Upper lobe of right lung (tissue), 1 donor: ENCODE measurements at regions not wholly inside any gene's neighbourhood (a gene's known extent, or its start where the extent isn't known, plus 50 kb on each side); places are given as distances from the start of the nearest gene placed in this dataset.

Experiments
- ATAC-seq: fragments of 200-7000 bp; cut with Tn5 transposase; one replicate; pipeline ENCODE4 v1.9.1; 2020; ENCODE audit warnings: mild to moderate bottlenecking, moderate library complexity
- DNase-seq: peaks from one replicate; pipeline ENCODE4 v3.0.0-alpha.2; 2020
- H3K27ac ChIP-seq: fragments of 200-600 bp; one replicate; pipeline ENCODE4 v1.8.0; 2022
- H3K27me3 ChIP-seq: fragments of 200-600 bp; one replicate; pipeline ENCODE4 v1.8.0; 2022; ENCODE audit warnings: mild to moderate bottlenecking
- H3K36me3 ChIP-seq: fragments of 200-600 bp; one replicate; pipeline ENCODE4 v1.8.0; 2022
- H3K4me1 ChIP-seq: fragments of 200-600 bp; one replicate; pipeline ENCODE4 v1.8.0; 2022
- H3K4me3 ChIP-seq: fragments of 200-600 bp; one replicate; pipeline ENCODE4 v1.8.0; 2022; ENCODE audit warnings: mild to moderate bottlenecking
- H3K9me3 ChIP-seq: fragments of 200-600 bp; one replicate; pipeline ENCODE4 v1.8.0; 2022
- intact Hi-C: fragments of 100-400 bp; cut with DNase I; formaldehyde crosslinking; loops from one replicate; pipeline ENCODE4 v1.11.0; 2022
- TF ChIP-seq, protein P1 (sequence below): fragments of 200-600 bp; IDR thresholded peaks from one replicate; pipeline ENCODE4 v1.8.0; 2022; ENCODE audit warnings: antibody characterized with exemption
- donor health status: DM: no; HTN: yes; CAD: no; lungs with severe emphysema.

DNA sequence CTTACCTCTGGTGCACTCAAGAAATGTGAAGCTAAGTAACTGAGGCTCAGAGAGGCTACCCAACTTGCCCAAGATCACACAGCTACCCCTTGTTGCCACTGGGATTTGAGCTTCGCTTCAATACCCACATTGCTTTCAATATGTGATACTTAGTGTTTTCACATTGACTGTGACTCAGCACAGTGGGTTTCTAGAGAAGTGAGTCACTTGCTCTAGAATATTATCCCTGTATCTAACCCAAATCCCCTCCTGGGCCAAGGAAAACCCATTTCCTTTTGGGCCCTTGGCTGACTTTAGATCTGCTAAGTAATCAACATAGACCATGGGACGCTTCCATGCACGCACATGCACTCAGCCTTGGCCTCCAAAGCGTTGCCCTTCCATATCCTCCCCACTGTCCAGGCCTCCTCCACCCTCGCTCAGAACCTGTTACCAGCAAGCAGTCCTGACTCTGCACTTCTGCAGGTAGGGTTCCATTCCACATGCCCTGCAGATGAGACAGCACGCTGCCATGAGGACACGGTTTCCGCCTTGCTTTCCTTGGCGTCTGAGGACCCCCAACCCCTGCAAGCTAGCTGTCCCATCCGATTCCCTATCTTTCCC lies 87.7 kb upstream of the CHST15 start:
- H3K36me3 ChIP-seq: no peaks in the 10 kb centered on the region
- no peak overlapping the region for H3K4me3 ChIP-seq
- TF ChIP-seq, protein P1, sequence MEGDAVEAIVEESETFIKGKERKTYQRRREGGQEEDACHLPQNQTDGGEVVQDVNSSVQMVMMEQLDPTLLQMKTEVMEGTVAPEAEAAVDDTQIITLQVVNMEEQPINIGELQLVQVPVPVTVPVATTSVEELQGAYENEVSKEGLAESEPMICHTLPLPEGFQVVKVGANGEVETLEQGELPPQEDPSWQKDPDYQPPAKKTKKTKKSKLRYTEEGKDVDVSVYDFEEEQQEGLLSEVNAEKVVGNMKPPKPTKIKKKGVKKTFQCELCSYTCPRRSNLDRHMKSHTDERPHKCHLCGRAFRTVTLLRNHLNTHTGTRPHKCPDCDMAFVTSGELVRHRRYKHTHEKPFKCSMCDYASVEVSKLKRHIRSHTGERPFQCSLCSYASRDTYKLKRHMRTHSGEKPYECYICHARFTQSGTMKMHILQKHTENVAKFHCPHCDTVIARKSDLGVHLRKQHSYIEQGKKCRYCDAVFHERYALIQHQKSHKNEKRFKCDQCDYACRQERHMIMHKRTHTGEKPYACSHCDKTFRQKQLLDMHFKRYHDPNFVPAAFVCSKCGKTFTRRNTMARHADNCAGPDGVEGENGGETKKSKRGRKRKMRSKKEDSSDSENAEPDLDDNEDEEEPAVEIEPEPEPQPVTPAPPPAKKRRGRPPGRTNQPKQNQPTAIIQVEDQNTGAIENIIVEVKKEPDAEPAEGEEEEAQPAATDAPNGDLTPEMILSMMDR: no peak
- no peak for ATAC-seq
- H3K27ac ChIP-seq: no peak overlapping the region
- H3K4me1 ChIP-seq: no peaks in the 10 kb centered on the region
- intact Hi-C loops: no loop called here
- no peaks in the 10 kb centered on the region for H3K27me3 ChIP-seq
- DNase-seq: no peak
- H3K9me3 ChIP-seq: no peaks in the 10 kb centered on the region

DNA sequence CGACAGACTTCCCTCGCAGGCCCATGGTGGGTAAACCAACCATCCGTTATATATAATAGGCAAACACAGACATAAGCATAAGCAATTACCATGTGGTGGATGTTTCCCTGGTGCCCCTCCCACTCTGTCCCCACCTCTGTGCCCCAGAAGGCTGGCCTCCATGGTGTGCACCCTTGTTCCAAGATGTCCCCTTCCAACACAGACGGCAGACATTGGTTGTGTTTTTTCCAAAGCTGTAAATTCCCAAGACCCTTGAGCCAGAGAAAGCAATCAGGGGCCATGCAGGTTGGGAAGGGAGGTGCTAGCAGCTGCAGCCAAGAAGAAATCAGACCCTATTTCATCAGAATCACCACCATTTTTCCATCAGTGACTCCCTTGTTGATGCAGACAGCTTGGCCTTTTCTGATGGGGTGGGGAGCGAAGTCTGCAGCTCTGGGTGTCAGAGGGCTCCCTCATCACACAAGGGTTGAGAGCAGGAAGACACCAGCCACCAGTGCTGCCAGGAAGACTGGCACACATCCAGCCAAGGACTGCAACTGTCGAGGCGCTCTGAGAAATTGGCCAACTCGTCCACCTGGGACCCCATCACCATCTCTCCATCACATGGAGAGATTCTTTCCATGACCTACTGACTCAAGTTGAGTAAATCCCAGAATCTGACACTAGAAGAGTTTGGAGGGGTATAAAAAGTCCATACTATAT lies 86.8 kb upstream of the CHST15 start:
- H3K36me3 ChIP-seq: no peaks in the 10 kb centered on the region
- H3K27ac ChIP-seq: no peak overlapping the region
- no peaks in the 10 kb centered on the region for H3K27me3 ChIP-seq
- H3K4me1 ChIP-seq: no peaks in the 10 kb centered on the region
- ATAC-seq (no peak), DNase-seq (no peak)
- no peak overlapping the region for H3K4me3 ChIP-seq
- H3K9me3 ChIP-seq: no peaks in the 10 kb centered on the region
- TF ChIP-seq, protein P1: no peak
- intact Hi-C loops: no loop called here

DNA sequence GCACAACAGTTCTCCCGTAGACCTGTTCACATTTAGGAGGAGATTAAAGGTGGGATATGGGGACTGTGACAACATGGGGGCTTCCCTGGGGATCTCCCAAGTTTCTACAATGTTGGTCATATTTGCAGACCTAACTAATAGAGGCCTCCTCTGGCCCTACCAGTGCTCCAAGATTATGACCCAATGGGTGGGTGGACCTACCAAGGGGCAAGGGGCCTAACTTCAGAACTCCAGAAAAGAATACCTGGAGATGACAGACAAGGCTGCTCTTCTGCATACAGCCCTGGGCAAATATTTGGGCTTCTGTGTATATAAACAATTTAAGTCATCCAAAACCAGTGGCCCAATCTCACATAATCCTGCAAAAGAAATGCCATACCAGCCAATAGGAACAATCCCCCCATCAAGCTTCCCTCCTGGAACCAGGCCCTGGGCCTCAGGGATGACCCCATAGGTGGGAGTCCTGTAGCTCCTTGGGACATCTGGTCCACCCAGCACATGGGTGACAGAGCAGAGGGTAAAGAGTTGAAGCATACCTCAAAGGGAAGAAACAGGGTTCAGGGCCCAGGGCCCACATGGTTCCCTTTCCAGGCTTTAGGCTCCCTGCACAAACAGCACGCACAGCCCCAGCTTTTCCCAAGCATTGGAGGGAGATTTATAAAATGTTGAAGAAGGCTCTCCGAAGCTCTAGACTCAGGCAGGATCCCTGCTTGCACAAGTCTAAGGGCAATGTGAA lies 86.1 kb upstream of the CHST15 start:
- TF ChIP-seq, protein P1: no peak
- Histone ChIP-seq H3K27ac (no peak overlapping the region), H3K4me1 (no peaks in the 10 kb centered on the region), H3K27me3 (no peaks in the 10 kb centered on the region), H3K36me3 (no peaks in the 10 kb centered on the region), H3K9me3 (no peaks in the 10 kb centered on the region), H3K4me3 (no peak overlapping the region)
- no peak for ATAC-seq
- DNase-seq: no peak
- intact Hi-C loops: no loop called here

DNA sequence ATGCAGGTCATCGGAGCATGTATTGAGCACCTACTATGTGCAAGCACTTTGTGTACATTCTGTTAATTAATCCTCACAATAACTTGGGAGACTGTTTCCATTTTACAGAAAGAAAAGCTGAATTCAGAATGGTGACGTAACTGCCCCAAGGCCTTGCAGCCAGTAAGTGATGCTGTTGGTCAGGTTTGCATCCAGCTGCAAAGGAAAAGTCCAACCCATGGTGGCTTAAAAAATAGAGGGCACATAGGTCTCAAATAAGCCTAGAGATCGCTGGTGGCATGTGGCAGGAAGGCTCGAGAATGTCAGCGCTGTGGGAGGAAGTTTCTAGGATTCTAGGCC lies 83.8 kb upstream of the CHST15 start:
- TF ChIP-seq, protein P1: no peak
- DNase-seq (no peak), ATAC-seq (no peak)
- no peak overlapping the region for H3K27ac ChIP-seq
- no peaks in the 10 kb centered on the region for H3K27me3 ChIP-seq
- no peaks in the 10 kb centered on the region for H3K36me3 ChIP-seq
- no peaks in the 10 kb centered on the region for H3K9me3 ChIP-seq
- no peaks in the 10 kb centered on the region for H3K4me1 ChIP-seq
- H3K4me3 ChIP-seq: no peak overlapping the region
- intact Hi-C loops: no loop called here

DNA sequence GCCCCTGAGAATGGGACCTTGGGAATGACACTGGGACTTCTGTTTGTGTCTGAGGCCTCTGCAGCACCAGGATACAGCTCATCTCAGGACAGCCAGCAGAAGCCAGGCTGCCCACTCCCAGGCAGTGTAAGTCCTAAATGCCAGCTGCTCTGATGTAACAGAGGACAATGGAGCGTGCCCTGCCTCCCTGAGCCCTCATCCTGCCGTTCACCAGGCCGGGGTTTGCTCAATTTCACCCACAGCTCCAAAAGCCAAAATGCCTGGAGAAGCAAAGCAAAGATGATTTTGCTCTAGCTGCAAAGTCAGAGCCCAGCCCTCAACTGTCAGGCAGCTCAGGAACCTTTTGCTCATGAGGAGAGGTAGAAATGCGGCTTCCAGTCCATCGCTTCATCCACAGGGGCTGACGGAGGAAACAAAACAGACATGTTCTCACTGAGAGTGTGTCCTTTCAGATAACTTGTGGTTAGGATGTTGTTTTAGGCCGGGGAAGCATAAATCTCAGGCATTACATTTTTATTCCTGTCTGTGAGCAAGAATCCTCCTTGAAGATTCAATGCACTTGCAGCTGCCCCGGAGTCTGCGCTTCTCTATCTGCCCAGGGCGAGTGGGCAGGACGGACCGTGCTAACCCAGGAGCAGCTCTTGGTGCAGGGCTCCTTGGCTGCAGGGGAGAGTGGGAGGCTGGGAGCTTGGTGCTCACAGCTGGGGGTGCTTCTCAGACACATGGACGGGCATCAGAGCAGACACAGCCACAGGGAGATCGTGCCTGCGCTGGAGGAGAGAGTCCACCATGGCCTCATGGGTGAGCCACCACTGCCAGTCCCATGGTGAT lies 83.2 kb upstream of the CHST15 start:
- intact Hi-C loops: no loop called here
- Histone ChIP-seq H3K9me3 (no peaks in the 10 kb centered on the region), H3K27me3 (no peaks in the 10 kb centered on the region), H3K36me3 (no peaks in the 10 kb centered on the region), H3K27ac (no peak overlapping the region), H3K4me3 (no peak overlapping the region), H3K4me1 (no peaks in the 10 kb centered on the region)
- TF ChIP-seq, protein P1: no peak
- ATAC-seq: no peak
- DNase-seq: no peak
